GM19452 (cell line): ENCODE measurements at regions not wholly inside any gene's neighbourhood (a gene's known extent, or its start where the extent isn't known, plus 50 kb on each side); places are given as distances from the start of the nearest gene placed in this dataset.
"Not testable (repeated sequence)": the region's sequence is repeated elsewhere in the genome, so short reads cannot be mapped to it uniquely, and the experiment has no call there.

Source experiments
- ATAC-seq: cut with Tn5 transposase; IDR thresholded peaks from one replicate; pipeline ENCODE4 v1.9.1; 2021; ENCODE audit not compliant: unreplicated experiment

DNA sequence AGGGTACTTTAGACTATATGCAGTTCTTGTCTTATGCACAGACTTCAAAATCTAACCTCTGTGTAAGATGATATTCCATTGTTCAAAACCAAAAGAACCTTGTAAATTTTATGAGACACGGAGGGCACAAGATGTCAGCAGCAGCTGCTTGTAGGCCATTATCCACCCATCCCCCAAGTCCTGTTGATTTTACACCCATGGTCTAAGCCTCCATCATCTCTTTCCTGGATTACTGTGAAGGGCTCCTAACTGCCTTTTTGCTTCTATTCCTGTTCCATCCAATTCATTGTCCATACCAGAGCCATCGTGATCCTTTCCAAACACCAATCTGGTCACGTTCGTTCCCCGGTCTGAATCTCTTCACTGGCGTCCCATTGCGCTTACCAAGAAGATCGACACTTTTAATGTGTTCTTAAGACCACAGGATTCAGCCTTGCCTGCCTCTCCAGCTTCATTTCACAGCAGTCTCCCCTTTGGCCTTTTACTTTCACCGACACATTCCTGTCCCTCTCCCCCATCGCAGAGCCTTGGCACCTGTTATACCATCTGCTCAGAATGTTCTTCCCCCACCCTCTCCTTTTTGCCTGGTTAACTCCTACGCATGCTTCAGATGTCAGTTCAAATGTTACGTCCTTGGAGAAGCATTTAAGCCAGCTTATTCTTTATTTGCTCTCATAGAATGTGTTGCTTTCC is 107.3 kb upstream of the POU3F1 start:
- no peak for ATAC-seq

DNA sequence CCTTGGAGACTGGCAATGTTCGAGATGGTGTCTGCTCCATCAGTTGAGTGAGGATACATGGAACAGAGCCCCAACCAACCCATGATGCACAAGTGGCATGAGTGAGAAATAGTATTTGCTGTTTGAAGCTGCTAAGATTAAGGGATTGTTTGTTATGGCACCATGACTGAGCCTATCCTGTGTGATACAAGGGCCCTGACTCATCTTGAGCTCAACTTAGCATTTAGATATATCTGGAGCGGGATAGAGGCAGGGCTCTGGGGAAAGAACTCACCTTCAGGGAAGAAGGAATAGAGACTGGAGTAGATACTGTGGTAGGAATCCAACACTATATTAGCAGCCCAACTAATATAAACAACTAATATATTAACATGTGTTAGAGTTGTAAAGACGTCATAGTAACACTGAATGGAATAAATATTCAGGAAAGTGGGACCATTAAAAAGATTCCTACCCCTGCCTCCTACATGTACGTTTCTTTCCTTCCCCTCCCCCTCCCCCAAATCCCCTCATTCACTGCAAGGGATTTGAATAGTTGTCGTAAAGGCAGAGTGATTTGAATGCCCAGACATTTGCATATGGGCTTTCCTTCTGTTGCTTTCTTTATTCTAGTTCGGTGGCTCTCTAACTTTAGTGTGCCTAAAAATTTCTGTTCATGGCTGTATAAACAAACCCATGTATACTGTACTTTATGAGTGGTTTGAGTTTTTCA is 106.6 kb upstream of the POU3F1 start:
- no peak for ATAC-seq

DNA sequence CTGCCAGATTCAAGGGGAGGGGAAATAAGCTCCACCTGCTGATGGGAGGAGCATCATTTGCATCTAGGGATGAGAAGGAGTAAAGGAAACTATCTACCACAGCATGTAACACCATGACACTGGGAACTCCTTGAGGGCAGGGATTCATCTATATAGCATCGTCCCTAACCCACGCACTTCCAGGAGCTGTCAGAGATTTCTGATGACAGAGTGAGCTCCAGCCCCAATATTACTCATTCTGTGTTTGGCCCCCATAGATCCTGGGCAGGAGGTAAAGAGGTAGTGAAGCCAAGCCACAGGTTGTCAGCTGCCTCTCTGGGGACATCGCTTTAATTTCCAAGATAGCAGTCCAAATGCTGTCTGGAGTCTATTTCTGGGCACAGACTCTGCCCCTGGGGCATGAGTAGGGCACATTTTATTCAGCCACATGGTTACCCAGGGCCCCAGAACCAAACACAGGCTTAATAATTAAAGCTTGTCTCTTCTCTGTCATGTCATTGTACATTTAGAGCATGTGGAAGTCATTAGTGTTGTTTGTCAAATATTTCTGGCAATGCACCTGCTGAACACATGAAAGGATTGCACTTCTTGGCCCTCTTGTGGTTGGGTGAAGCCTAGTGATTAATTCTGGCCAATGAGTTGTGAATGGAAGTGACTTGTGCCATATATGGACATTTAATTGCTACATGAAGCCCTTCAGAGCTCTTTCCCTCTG is 105.9 kb upstream of the POU3F1 start:
- ATAC-seq = no peak

DNA sequence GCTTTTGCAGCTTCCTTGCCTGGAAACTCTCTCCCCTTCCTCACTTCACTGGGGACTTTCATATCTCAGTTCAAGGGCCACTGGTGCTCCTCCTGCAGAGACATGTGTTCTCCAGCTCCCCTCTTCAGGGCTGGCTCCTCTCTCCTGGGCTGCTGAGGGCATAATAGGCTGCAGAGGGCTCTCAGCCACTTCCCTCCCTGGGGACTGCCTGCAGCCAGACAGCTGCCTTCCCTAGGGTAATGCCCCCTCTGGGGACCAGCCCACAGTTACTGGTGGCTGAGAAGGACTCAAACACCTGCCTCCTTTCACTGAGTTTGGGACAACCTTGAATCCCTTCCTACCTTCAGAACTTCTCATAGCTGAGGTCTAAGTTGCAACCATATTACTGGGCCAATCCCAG is 104.8 kb upstream of the POU3F1 start:
- no peak for ATAC-seq

- ATAC-seq = not testable (repeated sequence)
Observed at GRCh38 chr1:38146079-38146478, 99.5 kb upstream of the POU3F1 start.

GRCh38 chr1:38142606-38143005 is 96.0 kb upstream of the POU3F1 start:
- no peak for ATAC-seq

GRCh38 chr1:38141483-38141882 is 94.9 kb upstream of the POU3F1 start:
- ATAC-seq = no peak

DNA sequence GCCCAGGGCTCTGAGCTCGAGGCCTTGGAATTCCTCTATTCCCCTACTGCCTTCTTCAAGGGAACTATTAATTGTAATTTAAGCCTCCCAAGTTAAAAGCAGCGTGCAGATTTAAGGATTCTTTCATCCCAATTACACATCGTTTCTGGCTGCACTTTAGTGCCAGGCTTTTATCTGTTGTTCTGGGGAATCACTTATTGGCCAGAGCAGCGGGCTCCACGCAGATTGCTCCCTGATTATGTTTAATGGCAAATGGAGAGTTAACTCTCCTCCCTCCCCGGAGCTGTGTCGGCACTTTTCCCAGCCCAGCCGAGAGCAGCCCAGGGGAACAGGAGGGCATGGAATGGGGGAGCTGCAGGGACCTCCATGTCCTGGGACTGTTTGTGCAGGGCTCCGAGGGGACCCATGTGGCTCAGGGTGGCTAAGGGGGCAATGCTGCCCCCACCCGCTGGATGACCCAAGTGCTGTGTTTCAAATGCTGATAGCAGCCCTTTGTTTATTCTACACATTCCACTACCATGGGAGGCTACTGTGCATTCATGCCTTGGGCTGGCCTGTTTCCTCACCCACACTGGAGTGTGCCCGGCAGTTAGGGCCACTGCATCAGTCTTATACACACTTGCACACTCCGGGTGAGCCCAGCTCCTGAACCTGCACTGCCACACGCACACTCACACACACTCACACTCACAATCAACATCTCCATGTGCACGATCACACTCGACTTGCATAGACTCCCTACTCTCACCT is 93.3 kb upstream of the POU3F1 start:
- no peak for ATAC-seq

DNA sequence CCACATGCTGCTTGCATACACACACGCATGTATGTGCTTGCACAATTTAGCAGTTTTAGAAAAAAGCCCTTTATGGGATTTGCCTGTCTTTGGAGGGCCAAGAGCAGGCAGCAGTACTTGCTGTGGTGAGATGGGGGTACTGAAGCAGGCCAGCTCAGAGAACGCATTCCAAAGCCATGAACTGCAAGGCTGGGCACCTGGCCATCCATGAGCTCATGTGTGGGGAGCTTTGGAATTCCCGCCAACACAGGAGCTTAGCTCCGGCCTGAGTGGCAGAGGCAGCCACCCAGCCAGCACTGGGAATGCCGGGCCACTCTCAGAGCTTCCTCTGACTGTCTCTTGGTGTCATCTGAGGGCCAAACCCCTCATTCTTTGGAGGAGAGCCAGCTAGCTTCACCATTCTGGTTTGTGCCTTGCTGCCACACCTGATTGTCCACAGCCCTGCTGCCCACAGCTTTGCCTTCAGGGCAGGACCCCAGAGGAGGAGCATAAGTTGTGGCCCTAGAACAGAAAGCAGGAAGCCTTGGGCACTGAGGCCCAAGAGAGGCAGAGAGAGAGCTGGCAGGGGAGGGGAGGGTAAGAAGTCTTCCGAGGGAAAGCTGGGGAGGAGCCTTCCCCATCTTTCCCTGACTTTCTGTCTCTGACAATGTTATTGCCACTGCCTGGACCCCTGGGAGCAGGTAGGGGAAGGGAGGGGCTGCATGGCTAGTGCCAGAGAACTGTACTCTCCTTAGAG is 92.1 kb upstream of the POU3F1 start:
- ATAC-seq = no peak

- ATAC-seq = no peak
Observed at GRCh38 chr1:38137164-38137563, 90.6 kb upstream of the POU3F1 start.

GRCh38 chr1:38135625-38136414 is 89.2 kb upstream of the POU3F1 start:
- no peak for ATAC-seq

DNA sequence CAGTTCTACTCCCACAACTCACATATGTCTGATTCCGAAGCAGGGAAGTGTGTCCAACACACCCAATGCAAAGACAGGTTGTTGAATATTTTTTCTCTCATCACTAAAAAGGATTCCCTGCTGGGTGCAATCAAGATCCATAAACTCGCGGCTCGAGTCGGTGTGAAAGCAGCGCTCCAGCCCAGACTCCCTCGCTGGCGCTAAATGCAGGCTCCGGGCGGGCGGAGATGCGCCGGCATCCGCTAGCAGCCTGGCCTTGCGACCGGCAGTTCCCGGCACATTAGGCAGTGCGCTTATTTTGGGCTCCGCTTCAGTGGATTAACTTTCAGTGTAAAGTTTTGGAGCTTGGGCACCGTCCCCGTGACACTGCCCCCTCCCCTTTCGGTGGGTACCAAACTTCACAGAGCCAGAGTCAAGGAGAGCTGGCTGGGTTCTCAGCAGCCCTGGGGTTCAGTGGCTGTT is 87.7 kb upstream of the POU3F1 start:
- ATAC-seq = no peak

- ATAC-seq = no peak
Observed at GRCh38 chr1:38133756-38134155, 87.2 kb upstream of the POU3F1 start.

GRCh38 chr1:38133304-38133703 is 86.7 kb upstream of the POU3F1 start:
- ATAC-seq = no peak

GRCh38 chr1:38132681-38133080 is 86.1 kb upstream of the POU3F1 start:
- no peak for ATAC-seq

DNA sequence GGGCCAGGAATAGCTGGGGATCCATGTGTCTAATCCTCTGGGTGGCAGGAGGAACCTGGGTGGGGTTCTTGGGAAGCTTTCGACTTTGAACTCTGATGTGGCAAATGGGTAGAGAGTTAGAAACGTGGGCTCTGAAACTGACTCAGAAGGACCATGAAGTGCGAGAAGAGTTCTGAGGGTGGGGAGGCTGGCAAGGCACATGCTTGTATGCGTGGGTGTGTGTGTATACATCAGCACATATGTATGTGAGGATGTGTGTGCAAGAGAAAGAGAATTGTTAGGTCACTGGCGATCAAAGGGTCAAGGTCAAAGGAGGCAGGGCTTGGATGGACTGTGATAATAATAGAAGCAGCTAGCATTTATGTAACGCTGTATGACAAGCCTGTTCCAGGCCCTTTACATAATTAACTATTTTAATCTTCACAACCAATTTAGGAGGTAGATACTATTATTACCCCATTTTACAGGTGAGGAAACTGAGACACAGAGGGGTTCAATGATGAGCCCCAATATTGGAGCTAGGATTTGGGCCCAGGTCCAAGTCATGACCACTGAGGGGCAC is 84.5 kb upstream of the POU3F1 start:
- no peak for ATAC-seq

DNA sequence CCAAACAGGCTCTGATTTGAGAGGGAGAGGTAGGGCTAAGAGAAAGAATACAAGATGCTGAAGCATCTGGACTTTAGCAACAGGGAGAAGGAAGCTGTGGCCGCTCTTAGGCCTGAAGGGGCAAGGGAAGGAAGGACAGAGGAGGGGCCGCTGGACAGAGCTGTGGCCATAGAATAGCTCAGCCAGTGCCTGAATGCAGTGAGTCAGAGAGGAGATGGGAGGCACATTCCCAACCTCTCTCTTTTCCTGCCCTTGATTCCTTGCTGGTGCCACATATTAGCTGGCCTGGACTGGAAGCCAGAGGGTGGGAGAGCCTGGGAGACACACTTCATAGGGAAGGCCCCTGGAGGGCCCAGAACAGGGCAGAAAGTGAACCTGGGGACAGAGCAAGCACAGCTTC is 83.4 kb upstream of the POU3F1 start:
- no peak for ATAC-seq

- no peak for ATAC-seq
Observed at GRCh38 chr1:38129473-38129872, 82.9 kb upstream of the POU3F1 start.

DNA sequence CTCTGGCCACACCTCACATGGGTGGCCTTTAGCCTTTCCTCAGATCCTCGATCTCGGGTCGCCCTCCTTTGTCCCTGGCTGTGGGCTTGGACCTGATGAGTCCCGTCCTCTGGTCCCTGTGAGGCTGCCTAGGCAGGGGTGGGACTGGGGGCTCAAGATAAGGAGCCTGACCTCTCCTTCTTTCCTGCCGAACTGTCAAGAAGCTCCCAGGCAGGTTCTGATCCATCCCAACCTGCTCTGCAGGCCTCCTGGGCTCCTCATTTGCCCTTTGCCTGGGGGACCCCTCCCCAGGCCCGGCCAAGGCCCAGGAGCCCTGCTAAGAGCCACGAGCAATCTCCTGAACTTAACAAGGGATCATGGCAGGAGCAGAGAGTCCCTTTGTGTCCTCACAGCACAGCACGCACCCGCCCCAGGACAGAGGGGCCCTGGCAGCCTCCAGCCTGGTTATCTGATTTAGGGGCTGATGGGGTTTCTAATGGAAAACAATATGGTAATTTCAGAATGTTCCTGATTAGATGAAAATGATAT is 82.4 kb upstream of the POU3F1 start:
- no peak for ATAC-seq
